ENCODE measurements at regions not wholly inside any gene's neighbourhood (a gene's known extent, or its start where the extent isn't known, plus 50 kb on each side); places are given as distances from the start of the nearest gene placed in this dataset.

GRCh38 chr4:14396183-14396582 is 606.1 kb upstream of the CPEB2 start:
- H3K9me3 ChIP-seq (ENCODE audit: severe bottlenecking) = no peaks in the 10 kb centered on the region
- no peak for TF ChIP-seq CTCF (IDR thresholded peaks at IDR 0.05; ENCODE audit: low read depth, low read length)
- no peak overlapping the region for H3K27ac ChIP-seq
- H3K27me3 ChIP-seq (ENCODE audit: insufficient read depth, low read depth, severe bottlenecking) = no peaks in the 10 kb centered on the region
- no peak for DNase-seq
- no peak overlapping the region for H3K4me3 ChIP-seq (ENCODE audit: low read depth, low read length)
- H3K36me3 ChIP-seq = no peaks in the 10 kb centered on the region

DNA sequence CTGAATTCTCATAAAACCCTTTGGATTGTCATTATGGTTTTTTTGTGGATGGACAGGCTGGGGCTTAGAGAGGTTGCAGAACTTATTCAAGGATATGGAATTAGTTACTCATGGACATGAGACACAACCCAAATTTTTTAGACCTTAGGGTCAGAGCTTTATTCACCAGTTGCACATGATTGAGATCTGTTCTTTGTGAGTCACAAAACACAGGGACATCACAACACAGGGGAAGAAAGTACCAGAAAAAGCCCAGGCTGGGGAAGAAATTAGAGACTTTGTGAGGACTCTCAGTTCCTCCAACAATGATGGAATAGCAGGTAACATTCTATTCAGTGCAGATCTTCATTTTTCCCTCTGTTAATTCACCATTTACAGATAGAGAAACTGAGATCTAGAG is 602.4 kb upstream of the CPEB2 start:
- no peak for TF ChIP-seq CTCF (IDR thresholded peaks at IDR 0.05; ENCODE audit: low read depth, low read length)
- Histone ChIP-seq H3K27me3 (ENCODE audit: insufficient read depth, low read depth, severe bottlenecking) (no peaks in the 10 kb centered on the region), H3K9me3 (ENCODE audit: severe bottlenecking) (no peaks in the 10 kb centered on the region), H3K36me3 (no peaks in the 10 kb centered on the region), H3K27ac (no peak overlapping the region), H3K4me3 (ENCODE audit: low read depth, low read length) (no peak overlapping the region)
- no peak for DNase-seq

GRCh38 chr4:14400307-14400706 is 602.0 kb upstream of the CPEB2 start:
- no peak for DNase-seq
- H3K4me3 ChIP-seq (ENCODE audit: low read depth, low read length) = no peak overlapping the region
- H3K27me3 ChIP-seq (ENCODE audit: insufficient read depth, low read depth, severe bottlenecking) = no peaks in the 10 kb centered on the region
- H3K36me3 ChIP-seq = no peaks in the 10 kb centered on the region
- TF ChIP-seq CTCF (IDR thresholded peaks at IDR 0.05; ENCODE audit: low read depth, low read length) = no peak
- H3K27ac ChIP-seq = no peak overlapping the region
- H3K9me3 ChIP-seq (ENCODE audit: severe bottlenecking) = no peaks in the 10 kb centered on the region

DNA sequence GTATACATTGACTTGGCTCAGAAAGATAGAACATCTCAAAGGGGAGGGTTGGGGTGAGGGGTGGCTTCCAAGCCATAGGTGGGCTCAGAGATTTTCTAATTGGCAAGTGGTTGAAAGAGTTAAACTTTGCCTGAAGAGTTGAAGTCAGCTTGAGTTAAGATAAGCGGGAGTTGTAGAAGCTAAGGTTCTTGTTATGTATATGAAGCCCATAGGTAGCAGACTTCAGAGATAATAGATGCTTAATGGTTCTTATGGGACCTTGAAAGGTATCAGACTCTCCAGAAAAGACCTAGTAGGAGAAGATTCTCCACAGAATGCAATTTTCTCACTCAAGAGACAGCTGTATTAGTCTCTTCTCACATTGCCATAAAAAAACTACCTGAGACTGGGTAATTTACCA is 599.1 kb upstream of the CPEB2 start:
- Histone ChIP-seq H3K36me3 (no peaks in the 10 kb centered on the region), H3K9me3 (ENCODE audit: severe bottlenecking) (no peaks in the 10 kb centered on the region), H3K4me3 (ENCODE audit: low read depth, low read length) (no peak overlapping the region), H3K27ac (no peak overlapping the region), H3K27me3 (ENCODE audit: insufficient read depth, low read depth, severe bottlenecking) (no peaks in the 10 kb centered on the region)
- DNase-seq = no peak
- TF ChIP-seq CTCF (IDR thresholded peaks at IDR 0.05; ENCODE audit: low read depth, low read length) = no peak

- DNase-seq = no peak
- no peaks in the 10 kb centered on the region for H3K27me3 ChIP-seq (ENCODE audit: insufficient read depth, low read depth, severe bottlenecking)
- no peaks in the 10 kb centered on the region for H3K36me3 ChIP-seq
- no peak for TF ChIP-seq CTCF (IDR thresholded peaks at IDR 0.05; ENCODE audit: low read depth, low read length)
- H3K4me3 ChIP-seq (ENCODE audit: low read depth, low read length) = no peak overlapping the region
- no peak overlapping the region for H3K27ac ChIP-seq
- H3K9me3 ChIP-seq (ENCODE audit: severe bottlenecking) = no peaks in the 10 kb centered on the region
These were observed 597.6 kb upstream of the CPEB2 start for GRCh38 chr4:14404730-14405129.

DNA sequence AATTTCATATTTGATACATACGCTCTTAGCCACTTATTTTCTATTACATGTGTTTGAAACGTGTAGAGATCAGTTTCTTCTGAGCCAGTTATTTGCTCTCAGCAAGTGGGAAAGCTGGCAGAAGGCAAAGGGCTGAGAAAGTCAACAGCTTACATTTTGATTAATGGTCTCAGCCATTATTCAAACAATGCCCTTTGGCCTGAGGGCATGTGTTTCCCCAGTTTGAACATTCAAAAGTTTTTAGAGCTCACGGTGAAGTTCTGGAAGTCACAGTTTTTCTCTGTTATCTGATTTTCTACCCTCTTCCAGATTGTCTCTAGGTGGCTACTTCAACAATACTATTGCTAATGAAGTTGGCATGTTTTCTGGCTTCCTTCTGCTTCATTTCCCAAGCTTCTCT is 591.8 kb upstream of the CPEB2 start:
- DNase-seq = no peak
- no peak overlapping the region for H3K4me3 ChIP-seq (ENCODE audit: low read depth, low read length)

More for the DNA sequence above, 591.8 kb upstream of the CPEB2 start:
- Histone ChIP-seq H3K36me3 (no peaks in the 10 kb centered on the region), H3K27ac (no peak overlapping the region), H3K9me3 (ENCODE audit: severe bottlenecking) (no peaks in the 10 kb centered on the region), H3K27me3 (ENCODE audit: insufficient read depth, low read depth, severe bottlenecking) (no peaks in the 10 kb centered on the region)
- TF ChIP-seq CTCF (IDR thresholded peaks at IDR 0.05; ENCODE audit: low read depth, low read length) = no peak
